ENCODE measurements at regions not wholly inside any gene's neighbourhood (a gene's known extent, or its start where the extent isn't known, plus 50 kb on each side); places are given as distances from the start of the nearest gene placed in this dataset.

DNA sequence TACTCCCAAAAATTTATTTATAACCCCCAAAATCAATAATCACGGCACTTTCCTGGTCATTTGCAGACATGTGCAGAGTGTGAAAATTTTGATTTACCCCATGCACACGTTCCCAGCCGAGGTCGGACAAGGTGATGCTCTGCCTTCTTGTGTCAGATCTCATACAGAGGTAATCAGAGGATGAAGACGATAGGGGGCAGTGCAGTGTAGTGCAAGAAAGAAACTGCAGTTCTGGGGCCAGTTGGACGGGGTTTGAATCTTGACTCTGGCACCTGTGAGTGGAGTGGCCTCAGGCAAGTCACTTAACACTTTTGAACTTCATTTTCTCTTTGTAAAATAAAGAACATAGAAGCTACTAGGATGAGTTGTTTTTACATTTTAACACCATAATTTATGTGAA lies 88.4 kb downstream of the FRMPD3 start:
- ChIA-PET POLR2A (ENCODE audit: low non-redundant PET) (no interaction called here), CTCF (interaction anchor here (0.6 kb wide), 1 partner anchor 1773 kb away, joined by 3 read pairs; no protein-coding TSS in a partner anchor)
- TF ChIP-seq CTCF (conservative IDR thresholded peaks at IDR 0.05; ENCODE audit: low read depth) = no peak
- peak; percentile 13 for DNase-seq (ENCODE audit: low spot score)
- no peak overlapping the region for H3K27ac ChIP-seq

- no peak overlapping the region for H3K27ac ChIP-seq
- ChIA-PET POLR2A (ENCODE audit: low non-redundant PET) (no interaction called here), CTCF (no interaction called here)
- no peak for TF ChIP-seq CTCF (conservative IDR thresholded peaks at IDR 0.05; ENCODE audit: low read depth)
- no peak for DNase-seq (ENCODE audit: low spot score)
Observed at GRCh38 chrX:107541244-107541643, 87.1 kb upstream of the PRPS1 start.

- H3K27ac ChIP-seq = no peak overlapping the region
- CTCF ChIA-PET = interaction anchor here (0.7 kb wide), 1 partner anchor 1296 kb away, joined by 3 read pairs; no protein-coding TSS in a partner anchor
- no peak for DNase-seq (ENCODE audit: low spot score)
- POLR2A ChIA-PET (ENCODE audit: low non-redundant PET) = no interaction called here
- TF ChIP-seq CTCF (conservative IDR thresholded peaks at IDR 0.05; ENCODE audit: low read depth) = no peak
Observed at GRCh38 chrX:107542040-107542439, 86.3 kb upstream of the PRPS1 start.

- POLR2A ChIA-PET (ENCODE audit: low non-redundant PET) = no interaction called here
- peak; percentile 1 for DNase-seq (ENCODE audit: low spot score)
Observed at GRCh38 chrX:107542500-107542899, 85.8 kb upstream of the PRPS1 start.

DNA sequence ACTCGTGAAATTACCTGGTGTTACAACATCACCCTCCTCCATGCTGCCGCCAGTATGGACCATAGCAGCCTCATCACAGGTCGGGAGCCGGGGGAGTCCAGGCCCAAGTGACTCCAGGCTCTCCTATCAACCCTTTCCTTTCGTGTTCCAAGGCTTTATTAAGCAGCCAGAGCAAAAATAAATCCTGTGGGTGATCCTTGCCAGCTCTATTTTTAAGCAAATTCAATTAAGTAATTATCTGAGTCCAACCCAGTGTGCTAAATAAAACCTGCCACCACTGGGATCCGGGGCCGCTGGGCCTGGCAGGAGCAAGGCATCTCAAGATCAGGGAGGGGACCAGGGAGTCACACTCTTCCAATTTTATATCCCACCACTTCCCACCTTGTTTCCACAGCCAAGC lies 80.7 kb upstream of the PRPS1 start:
- H3K27ac ChIP-seq = no peak overlapping the region
- POLR2A ChIA-PET (ENCODE audit: low non-redundant PET) = no interaction called here
- DNase-seq (ENCODE audit: low spot score) = no peak
- CTCF ChIA-PET = no interaction called here
- TF ChIP-seq CTCF (conservative IDR thresholded peaks at IDR 0.05; ENCODE audit: low read depth) = no peak

More at GRCh38 chrX:107542500-107542899, 85.8 kb upstream of the PRPS1 start:
- TF ChIP-seq CTCF (conservative IDR thresholded peaks at IDR 0.05; ENCODE audit: low read depth) = no peak
- CTCF ChIA-PET = no interaction called here
- no peak overlapping the region for H3K27ac ChIP-seq

DNA sequence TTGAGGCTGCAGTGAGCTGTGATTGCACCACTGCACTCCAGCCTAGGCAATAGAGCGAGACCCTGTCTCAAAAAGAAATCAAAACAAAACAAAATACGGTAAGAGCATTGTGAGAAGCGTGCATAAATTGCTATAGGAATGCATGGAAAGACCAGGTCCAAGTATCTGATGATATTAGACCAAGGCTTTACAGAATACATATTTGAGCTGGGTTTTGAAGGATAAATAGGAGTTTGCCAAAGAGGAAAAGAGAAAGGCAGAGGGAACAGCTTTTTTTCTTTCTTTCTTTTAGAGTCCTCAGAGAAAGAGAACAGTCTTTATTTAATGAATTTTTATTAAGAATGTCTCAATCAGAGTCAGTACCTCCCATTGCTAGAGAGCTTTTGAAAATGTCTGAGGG lies 79.5 kb upstream of the PRPS1 start:
- DNase-seq (ENCODE audit: low spot score) = no peak
- ChIA-PET POLR2A (ENCODE audit: low non-redundant PET) (no interaction called here), CTCF (no interaction called here)
- H3K27ac ChIP-seq = no peak overlapping the region
- TF ChIP-seq CTCF (conservative IDR thresholded peaks at IDR 0.05; ENCODE audit: low read depth) = no peak

- POLR2A ChIA-PET (ENCODE audit: low non-redundant PET) = no interaction called here
- CTCF ChIA-PET = no interaction called here
- TF ChIP-seq CTCF (conservative IDR thresholded peaks at IDR 0.05; ENCODE audit: low read depth) = no peak
- DNase-seq (ENCODE audit: low spot score) = no peak
- H3K27ac ChIP-seq = no peak overlapping the region
Observed at GRCh38 chrX:107549504-107549903, 78.8 kb upstream of the PRPS1 start.
